ENCODE measurements at regions not wholly inside any gene's neighbourhood (a gene's known extent, or its start where the extent isn't known, plus 50 kb on each side); places are given as distances from the start of the nearest gene placed in this dataset.

DNA sequence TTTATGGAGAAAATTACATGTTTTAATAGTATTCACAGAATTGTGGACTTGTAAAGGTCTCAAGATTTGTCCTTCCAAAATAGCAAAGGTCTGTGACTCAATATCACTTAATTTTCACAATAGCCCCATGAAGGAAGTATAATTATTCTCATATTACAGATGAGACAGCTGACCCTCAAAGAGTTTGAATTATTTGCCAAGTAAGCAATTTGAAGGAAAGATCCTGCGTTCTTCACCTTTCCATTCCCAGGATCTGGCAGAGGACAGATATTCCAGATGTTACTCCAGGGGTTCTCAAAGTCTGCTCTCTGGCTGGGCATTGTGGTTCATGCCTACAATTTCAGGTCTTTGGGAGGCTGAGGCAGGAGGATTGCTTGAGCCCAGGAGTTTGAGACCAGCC lies 559.4 kb upstream of the AUTS2 start:
- Histone ChIP-seq H3K9me3 (ENCODE audit: control insufficient read depth, insufficient read depth, low read depth, low read length) (no peaks in the 10 kb centered on the region), H3K27ac (ENCODE audit: extremely low read depth, low read depth, low read length) (no peak overlapping the region), H3K36me3 (ENCODE audit: control insufficient read depth in 2 of 2, insufficient read depth in 1 of 2, low read length in 2 of 2) (no peaks in the 10 kb centered on the region), H3K4me1 (ENCODE audit: control insufficient read depth, insufficient read depth, low read length) (no peaks in the 10 kb centered on the region), H3K4me3 (ENCODE audit: low read depth, low read length) (no peak overlapping the region)
- CTCF ChIA-PET, result no interaction called here
- POLR2A ChIA-PET, result no interaction called here
- TF ChIP-seq TRIM28 (IDR thresholded peaks at IDR 0.05; ENCODE audit: borderline replicate concordance, low read length) (no peak), ZNF501 (tag by site-specific recombination; IDR thresholded peaks at IDR 0.05) (no peak), ZNF184 (tag by site-specific recombination; IDR thresholded peaks at IDR 0.05) (no peak), ZNF660 (tag by site-specific recombination; IDR thresholded peaks at IDR 0.05) (no peak), ZSCAN23 (tag by site-specific recombination; IDR thresholded peaks at IDR 0.05) (no peak), ZNF571 (tag by site-specific recombination; IDR thresholded peaks at IDR 0.05) (no peak), ZNF23 (tag by site-specific recombination; IDR thresholded peaks at IDR 0.05; ENCODE audit: borderline replicate concordance) (no peak)
- TF ChIP-seq, protein P1, sequence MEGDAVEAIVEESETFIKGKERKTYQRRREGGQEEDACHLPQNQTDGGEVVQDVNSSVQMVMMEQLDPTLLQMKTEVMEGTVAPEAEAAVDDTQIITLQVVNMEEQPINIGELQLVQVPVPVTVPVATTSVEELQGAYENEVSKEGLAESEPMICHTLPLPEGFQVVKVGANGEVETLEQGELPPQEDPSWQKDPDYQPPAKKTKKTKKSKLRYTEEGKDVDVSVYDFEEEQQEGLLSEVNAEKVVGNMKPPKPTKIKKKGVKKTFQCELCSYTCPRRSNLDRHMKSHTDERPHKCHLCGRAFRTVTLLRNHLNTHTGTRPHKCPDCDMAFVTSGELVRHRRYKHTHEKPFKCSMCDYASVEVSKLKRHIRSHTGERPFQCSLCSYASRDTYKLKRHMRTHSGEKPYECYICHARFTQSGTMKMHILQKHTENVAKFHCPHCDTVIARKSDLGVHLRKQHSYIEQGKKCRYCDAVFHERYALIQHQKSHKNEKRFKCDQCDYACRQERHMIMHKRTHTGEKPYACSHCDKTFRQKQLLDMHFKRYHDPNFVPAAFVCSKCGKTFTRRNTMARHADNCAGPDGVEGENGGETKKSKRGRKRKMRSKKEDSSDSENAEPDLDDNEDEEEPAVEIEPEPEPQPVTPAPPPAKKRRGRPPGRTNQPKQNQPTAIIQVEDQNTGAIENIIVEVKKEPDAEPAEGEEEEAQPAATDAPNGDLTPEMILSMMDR (tag by site-specific recombination; IDR thresholded peaks at IDR 0.05), result no peak
- TF ChIP-seq, protein P2, sequence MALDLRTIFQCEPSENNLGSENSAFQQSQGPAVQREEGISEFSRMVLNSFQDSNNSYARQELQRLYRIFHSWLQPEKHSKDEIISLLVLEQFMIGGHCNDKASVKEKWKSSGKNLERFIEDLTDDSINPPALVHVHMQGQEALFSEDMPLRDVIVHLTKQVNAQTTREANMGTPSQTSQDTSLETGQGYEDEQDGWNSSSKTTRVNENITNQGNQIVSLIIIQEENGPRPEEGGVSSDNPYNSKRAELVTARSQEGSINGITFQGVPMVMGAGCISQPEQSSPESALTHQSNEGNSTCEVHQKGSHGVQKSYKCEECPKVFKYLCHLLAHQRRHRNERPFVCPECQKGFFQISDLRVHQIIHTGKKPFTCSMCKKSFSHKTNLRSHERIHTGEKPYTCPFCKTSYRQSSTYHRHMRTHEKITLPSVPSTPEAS (tag by site-specific recombination; IDR thresholded peaks at IDR 0.05), result no peak
- TF ChIP-seq, protein P3, sequence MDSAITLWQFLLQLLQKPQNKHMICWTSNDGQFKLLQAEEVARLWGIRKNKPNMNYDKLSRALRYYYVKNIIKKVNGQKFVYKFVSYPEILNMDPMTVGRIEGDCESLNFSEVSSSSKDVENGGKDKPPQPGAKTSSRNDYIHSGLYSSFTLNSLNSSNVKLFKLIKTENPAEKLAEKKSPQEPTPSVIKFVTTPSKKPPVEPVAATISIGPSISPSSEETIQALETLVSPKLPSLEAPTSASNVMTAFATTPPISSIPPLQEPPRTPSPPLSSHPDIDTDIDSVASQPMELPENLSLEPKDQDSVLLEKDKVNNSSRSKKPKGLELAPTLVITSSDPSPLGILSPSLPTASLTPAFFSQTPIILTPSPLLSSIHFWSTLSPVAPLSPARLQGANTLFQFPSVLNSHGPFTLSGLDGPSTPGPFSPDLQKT (IDR thresholded peaks at IDR 0.05; ENCODE audit: borderline replicate concordance, low read depth, low read length), result no peak
- TF ChIP-seq, protein P4, sequence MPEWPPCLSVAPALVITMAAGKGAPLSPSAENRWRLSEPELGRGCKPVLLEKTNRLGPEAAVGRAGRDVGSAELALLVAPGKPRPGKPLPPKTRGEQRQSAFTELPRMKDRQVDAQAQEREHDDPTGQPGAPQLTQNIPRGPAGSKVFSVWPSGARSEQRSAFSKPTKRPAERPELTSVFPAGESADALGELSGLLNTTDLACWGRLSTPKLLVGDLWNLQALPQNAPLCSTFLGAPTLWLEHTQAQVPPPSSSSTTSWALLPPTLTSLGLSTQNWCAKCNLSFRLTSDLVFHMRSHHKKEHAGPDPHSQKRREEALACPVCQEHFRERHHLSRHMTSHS (tag by site-specific recombination; IDR thresholded peaks at IDR 0.05), result no peak
- TF ChIP-seq, protein P5, sequence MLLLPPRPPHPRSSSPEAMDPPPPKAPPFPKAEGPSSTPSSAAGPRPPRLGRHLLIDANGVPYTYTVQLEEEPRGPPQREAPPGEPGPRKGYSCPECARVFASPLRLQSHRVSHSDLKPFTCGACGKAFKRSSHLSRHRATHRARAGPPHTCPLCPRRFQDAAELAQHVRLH (tag by site-specific recombination; IDR thresholded peaks at IDR 0.05), result no peak

DNA sequence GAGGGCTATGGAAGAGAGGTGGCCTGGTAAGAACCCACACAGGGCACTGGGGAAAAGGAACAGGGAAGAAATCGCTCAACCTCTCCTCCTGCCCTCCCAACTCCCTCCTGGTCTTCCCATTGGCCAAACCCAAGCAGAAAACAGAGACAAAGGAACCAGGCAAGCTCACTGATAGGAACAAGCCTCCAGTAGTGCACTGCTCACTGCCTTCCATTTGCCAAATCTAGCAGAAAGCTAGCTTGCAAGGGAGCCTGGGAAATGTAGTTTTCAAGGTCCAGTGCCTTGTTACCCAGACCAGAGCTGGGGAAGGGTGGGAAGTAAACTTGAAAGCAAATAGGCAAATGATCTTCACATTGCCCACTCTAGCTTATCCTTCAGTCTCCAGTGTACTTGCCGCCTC lies 556.1 kb upstream of the AUTS2 start:
- ChIA-PET CTCF (no interaction called here), POLR2A (no interaction called here)
- TF ChIP-seq ZNF621 (tag by site-specific recombination; IDR thresholded peaks at IDR 0.05) (no peak), ZNF610 (tag by site-specific recombination; IDR thresholded peaks at IDR 0.05; ENCODE audit: borderline replicate concordance) (no peak), ZIC2 (tag by site-specific recombination; IDR thresholded peaks at IDR 0.05) (no peak), ZFP3 (tag by site-specific recombination; IDR thresholded peaks at IDR 0.05; ENCODE audit: low read depth) (no peak), ZNF626 (tag by site-specific recombination; IDR thresholded peaks at IDR 0.05) (no peak), ZBTB7A (tag by site-specific recombination; IDR thresholded peaks at IDR 0.05; ENCODE audit: low read depth) (no peak), ZNF350 (tag by site-specific recombination; IDR thresholded peaks at IDR 0.05) (no peak), ZNF10 (tag by site-specific recombination; IDR thresholded peaks at IDR 0.05) (no peak), ZNF548 (tag by site-specific recombination; IDR thresholded peaks at IDR 0.05) (no peak), ZNF19 (tag by site-specific recombination; IDR thresholded peaks at IDR 0.05; ENCODE audit: low read depth) (no peak)
- TF ChIP-seq, protein P6, sequence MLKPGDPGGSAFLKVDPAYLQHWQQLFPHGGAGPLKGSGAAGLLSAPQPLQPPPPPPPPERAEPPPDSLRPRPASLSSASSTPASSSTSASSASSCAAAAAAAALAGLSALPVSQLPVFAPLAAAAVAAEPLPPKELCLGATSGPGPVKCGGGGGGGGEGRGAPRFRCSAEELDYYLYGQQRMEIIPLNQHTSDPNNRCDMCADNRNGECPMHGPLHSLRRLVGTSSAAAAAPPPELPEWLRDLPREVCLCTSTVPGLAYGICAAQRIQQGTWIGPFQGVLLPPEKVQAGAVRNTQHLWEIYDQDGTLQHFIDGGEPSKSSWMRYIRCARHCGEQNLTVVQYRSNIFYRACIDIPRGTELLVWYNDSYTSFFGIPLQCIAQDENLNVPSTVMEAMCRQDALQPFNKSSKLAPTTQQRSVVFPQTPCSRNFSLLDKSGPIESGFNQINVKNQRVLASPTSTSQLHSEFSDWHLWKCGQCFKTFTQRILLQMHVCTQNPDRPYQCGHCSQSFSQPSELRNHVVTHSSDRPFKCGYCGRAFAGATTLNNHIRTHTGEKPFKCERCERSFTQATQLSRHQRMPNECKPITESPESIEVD (tag by site-specific recombination; IDR thresholded peaks at IDR 0.05), result no peak
- TF ChIP-seq, protein P7, sequence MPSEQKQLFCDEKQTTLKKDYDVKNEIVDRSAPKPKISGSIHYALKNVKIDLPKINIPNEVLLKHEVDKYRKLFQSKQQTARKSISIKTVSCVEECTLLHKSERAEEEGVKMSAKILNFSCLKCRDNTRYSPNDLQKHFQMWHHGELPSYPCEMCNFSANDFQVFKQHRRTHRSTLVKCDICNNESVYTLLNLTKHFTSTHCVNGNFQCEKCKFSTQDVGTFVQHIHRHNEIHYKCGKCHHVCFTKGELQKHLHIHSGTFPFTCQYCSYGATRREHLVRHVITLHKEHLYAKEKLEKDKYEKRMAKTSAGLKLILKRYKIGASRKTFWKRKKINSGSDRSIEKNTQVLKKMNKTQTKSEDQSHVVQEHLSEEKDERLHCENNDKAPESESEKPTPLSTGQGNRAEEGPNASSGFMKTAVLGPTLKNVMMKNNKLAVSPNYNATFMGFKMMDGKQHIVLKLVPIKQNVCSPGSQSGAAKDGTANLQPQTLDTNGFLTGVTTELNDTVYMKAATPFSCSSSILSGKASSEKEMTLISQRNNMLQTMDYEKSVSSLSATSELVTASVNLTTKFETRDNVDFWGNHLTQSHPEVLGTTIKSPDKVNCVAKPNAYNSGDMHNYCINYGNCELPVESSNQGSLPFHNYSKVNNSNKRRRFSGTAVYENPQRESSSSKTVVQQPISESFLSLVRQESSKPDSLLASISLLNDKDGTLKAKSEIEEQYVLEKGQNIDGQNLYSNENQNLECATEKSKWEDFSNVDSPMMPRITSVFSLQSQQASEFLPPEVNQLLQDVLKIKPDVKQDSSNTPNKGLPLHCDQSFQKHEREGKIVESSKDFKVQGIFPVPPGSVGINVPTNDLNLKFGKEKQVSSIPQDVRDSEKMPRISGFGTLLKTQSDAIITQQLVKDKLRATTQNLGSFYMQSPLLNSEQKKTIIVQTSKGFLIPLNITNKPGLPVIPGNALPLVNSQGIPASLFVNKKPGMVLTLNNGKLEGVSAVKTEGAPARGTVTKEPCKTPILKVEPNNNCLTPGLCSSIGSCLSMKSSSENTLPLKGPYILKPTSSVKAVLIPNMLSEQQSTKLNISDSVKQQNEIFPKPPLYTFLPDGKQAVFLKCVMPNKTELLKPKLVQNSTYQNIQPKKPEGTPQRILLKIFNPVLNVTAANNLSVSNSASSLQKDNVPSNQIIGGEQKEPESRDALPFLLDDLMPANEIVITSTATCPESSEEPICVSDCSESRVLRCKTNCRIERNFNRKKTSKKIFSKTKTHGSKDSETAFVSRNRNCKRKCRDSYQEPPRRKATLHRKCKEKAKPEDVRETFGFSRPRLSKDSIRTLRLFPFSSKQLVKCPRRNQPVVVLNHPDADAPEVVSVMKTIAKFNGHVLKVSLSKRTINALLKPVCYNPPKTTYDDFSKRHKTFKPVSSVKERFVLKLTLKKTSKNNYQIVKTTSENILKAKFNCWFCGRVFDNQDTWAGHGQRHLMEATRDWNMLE (tag by site-specific recombination; conservative IDR thresholded peaks at IDR 0.05; ENCODE audit: low read depth), result no peak
- Histone ChIP-seq H3K4me1 (ENCODE audit: control insufficient read depth, insufficient read depth, low read length) (no peaks in the 10 kb centered on the region), H3K27ac (ENCODE audit: extremely low read depth, low read depth, low read length) (no peak overlapping the region), H3K9me3 (ENCODE audit: control insufficient read depth, insufficient read depth, low read depth, low read length) (no peaks in the 10 kb centered on the region), H3K36me3 (ENCODE audit: control insufficient read depth in 2 of 2, insufficient read depth in 1 of 2, low read length in 2 of 2) (no peaks in the 10 kb centered on the region), H3K4me3 (ENCODE audit: low read depth, low read length) (no peak overlapping the region)

Data from HEK293 (cell line).